OCI-LY1 (cell line): ENCODE measurements at regions not wholly inside any gene's neighbourhood (a gene's known extent, or its start where the extent isn't known, plus 50 kb on each side); places are given as distances from the start of the nearest gene placed in this dataset.

Source experiments
- H2AFZ ChIP-seq: fragments of 200-600 bp; sonication (generic), shearing (Covaris generic); 2 replicates; pipeline ENCODE4 v1.6.0; 2014; ENCODE audit warnings: antibody characterized with exemption, mild to moderate bottlenecking, low read length
- H3F3A ChIP-seq: fragments of 200-600 bp; sonication (generic), shearing (Covaris generic); 2 replicates; pipeline ENCODE4 v1.6.0; 2014; ENCODE audit warnings: mild to moderate bottlenecking, antibody characterized with exemption, low read length, moderate library complexity; ENCODE audit not compliant: insufficient read depth
- H3K27ac ChIP-seq: fragments of 200-600 bp; sonication (generic); 2 replicates; pipeline ENCODE4 v1.5.1; 2014; ENCODE audit warnings: low read length, mixed run types, mild to moderate bottlenecking, low read depth; ENCODE audit not compliant: poor library complexity, severe bottlenecking
- H3K27me3 ChIP-seq: fragments of 200-600 bp; sonication (generic); 2 replicates; pipeline ENCODE4 v1.6.0; 2014; ENCODE audit warnings: antibody characterized with exemption, mild to moderate bottlenecking, low read length, moderate library complexity; ENCODE audit not compliant: insufficient read depth
- H3K36me3 ChIP-seq: fragments of 200-600 bp; sonication (generic); 2 replicates; pipeline ENCODE4 v1.6.1; 2014; ENCODE audit warnings: mild to moderate bottlenecking, antibody characterized with exemption, low read length, moderate library complexity, mixed read lengths; ENCODE audit not compliant: insufficient read depth
- H3K4me1 ChIP-seq: fragments of 200-600 bp; sonication (generic); 2 replicates; pipeline ENCODE4 v1.5.1; 2014; ENCODE audit warnings: mild to moderate bottlenecking, low read length, moderate library complexity; ENCODE audit not compliant: insufficient read depth, severe bottlenecking
- H3K4me2 ChIP-seq: fragments of 200-600 bp; sonication (generic), shearing (Covaris generic); 2 replicates; pipeline ENCODE4 v1.6.1; 2014; ENCODE audit warnings: low read length
- H3K4me3 ChIP-seq: fragments of 200-600 bp; sonication (generic); 2 replicates; pipeline ENCODE4 v1.5.1; 2014; ENCODE audit warnings: low read length, low read depth, mild to moderate bottlenecking, mixed read lengths; ENCODE audit not compliant: poor library complexity, severe bottlenecking
- H3K79me2 ChIP-seq: fragments of 200-600 bp; shearing (Covaris generic); 2 replicates; pipeline ENCODE4 v1.6.1; 2016; ENCODE audit warnings: mixed run types, low read length, mixed read lengths; ENCODE audit not compliant: insufficient read depth
- H3K9ac ChIP-seq: fragments of 200-600 bp; sonication (generic), shearing (Covaris generic); 2 replicates; pipeline ENCODE4 v1.6.1; 2014; ENCODE audit warnings: mild to moderate bottlenecking, low read length, mixed read lengths
- H3K9me2 ChIP-seq: fragments of 200-600 bp; sonication (generic), shearing (Covaris generic); 2 replicates; pipeline ENCODE4 v1.6.1; 2014; ENCODE audit warnings: low read depth, mild to moderate bottlenecking, low read length, mixed read lengths
- H3K9me3 ChIP-seq: fragments of 200-600 bp; shearing (Covaris generic); 2 replicates; pipeline ENCODE4 v1.6.1; 2014; ENCODE audit warnings: low read length, mixed read lengths
- H4K20me1 ChIP-seq: fragments of 200-600 bp; sonication (generic), shearing (Covaris generic); 2 replicates; pipeline ENCODE4 v1.6.0; 2016; ENCODE audit warnings: mild to moderate bottlenecking, low read length; ENCODE audit not compliant: insufficient read depth
- EZH2 ChIP-seq: fragments of 200-600 bp; sonication (generic), shearing (Covaris generic); IDR thresholded peaks from 2 replicates; pipeline ENCODE4 v1.8.0; 2017; ENCODE audit warnings: borderline replicate concordance, mixed run types, mild to moderate bottlenecking, antibody characterized with exemption, low read length, moderate library complexity, mixed read lengths
- TF ChIP-seq, protein P1 (sequence below): fragments of 200-600 bp; sonication (generic), shearing (Covaris generic); IDR thresholded peaks from 2 replicates; pipeline ENCODE4 v1.5.1; 2017; ENCODE audit warnings: mild to moderate bottlenecking, antibody characterized with exemption, low read length, moderate library complexity, mixed read lengths

DNA sequence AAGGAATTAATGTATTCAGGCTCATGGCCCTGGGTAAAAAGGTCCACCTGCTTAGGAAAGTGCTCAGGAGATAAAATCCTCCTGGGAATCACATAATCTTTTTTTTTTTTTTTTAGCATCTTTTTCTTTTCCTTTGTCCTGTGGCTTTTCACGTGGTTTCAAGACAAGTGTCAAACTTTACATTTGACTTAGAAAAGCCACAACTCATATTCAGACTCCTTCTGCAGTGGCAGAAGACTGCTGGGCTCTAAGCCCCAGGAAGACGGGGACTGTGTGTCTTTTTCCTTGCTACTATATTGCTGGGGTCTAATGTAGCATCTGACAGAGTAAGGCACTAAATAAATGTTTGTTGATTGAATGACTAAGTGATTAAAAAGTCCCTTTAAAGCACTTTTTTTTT is 127.5 kb upstream of the ANKRD1 start:
- H3K9me3 ChIP-seq, result no peaks in the 10 kb centered on the region
- TF ChIP-seq EZH2, result no peak
- TF ChIP-seq, protein P1, sequence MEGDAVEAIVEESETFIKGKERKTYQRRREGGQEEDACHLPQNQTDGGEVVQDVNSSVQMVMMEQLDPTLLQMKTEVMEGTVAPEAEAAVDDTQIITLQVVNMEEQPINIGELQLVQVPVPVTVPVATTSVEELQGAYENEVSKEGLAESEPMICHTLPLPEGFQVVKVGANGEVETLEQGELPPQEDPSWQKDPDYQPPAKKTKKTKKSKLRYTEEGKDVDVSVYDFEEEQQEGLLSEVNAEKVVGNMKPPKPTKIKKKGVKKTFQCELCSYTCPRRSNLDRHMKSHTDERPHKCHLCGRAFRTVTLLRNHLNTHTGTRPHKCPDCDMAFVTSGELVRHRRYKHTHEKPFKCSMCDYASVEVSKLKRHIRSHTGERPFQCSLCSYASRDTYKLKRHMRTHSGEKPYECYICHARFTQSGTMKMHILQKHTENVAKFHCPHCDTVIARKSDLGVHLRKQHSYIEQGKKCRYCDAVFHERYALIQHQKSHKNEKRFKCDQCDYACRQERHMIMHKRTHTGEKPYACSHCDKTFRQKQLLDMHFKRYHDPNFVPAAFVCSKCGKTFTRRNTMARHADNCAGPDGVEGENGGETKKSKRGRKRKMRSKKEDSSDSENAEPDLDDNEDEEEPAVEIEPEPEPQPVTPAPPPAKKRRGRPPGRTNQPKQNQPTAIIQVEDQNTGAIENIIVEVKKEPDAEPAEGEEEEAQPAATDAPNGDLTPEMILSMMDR, result no peak
- no peaks in the 10 kb centered on the region for H3K27me3 ChIP-seq
- H3K36me3 ChIP-seq, result no peaks in the 10 kb centered on the region
- H3K79me2 ChIP-seq, result no peaks in the 10 kb centered on the region
- H3K9me2 ChIP-seq, result no peaks in the 10 kb centered on the region
- no peak overlapping the region for H3K27ac ChIP-seq
- no peak overlapping the region for H2AFZ ChIP-seq
- no peaks in the 10 kb centered on the region for H3K4me1 ChIP-seq
- no peak overlapping the region for H3K4me2 ChIP-seq
- no peaks in the 10 kb centered on the region for H3F3A ChIP-seq
- H3K4me3 ChIP-seq, result no peak overlapping the region
- H4K20me1 ChIP-seq, result no peaks in the 10 kb centered on the region
- no peak overlapping the region for H3K9ac ChIP-seq

GRCh38 chr10:91049296-91049987 is 128.6 kb upstream of the ANKRD1 start:
- H2AFZ ChIP-seq, result no peak overlapping the region
- H3K4me3 ChIP-seq, result no peak overlapping the region
- no peak overlapping the region for H3K27ac ChIP-seq
- no peaks in the 10 kb centered on the region for H3F3A ChIP-seq
- no peaks in the 10 kb centered on the region for H3K27me3 ChIP-seq
- no peaks in the 10 kb centered on the region for H3K79me2 ChIP-seq
- no peaks in the 10 kb centered on the region for H4K20me1 ChIP-seq
- H3K4me1 ChIP-seq, result no peaks in the 10 kb centered on the region
- no peaks in the 10 kb centered on the region for H3K36me3 ChIP-seq
- no peak overlapping the region for H3K4me2 ChIP-seq
- no peak overlapping the region for H3K9ac ChIP-seq
- H3K9me3 ChIP-seq, result no peaks in the 10 kb centered on the region
- H3K9me2 ChIP-seq, result no peaks in the 10 kb centered on the region
- TF ChIP-seq EZH2, result no peak

DNA sequence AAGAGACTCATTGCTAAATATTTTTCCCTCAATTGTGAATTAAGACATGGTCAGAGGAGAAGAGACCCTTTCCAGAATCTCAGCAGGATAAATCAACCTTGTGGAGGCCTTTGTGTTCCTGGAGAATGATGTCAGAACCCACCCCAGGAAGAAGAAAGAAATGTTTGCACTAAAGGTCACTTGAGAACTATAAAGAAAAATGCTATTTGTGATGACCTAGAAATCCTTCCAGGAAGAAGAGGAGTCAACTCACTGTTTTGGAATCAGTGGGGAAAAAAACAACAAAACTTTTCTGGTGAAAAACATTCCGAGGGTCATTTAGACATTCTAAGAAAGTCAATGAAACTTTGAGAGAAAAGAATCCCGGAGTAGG is 129.1 kb upstream of the ANKRD1 start:
- Histone ChIP-seq H3K36me3 (no peaks in the 10 kb centered on the region), H3K79me2 (no peaks in the 10 kb centered on the region), H3K9me3 (no peaks in the 10 kb centered on the region), H3K4me1 (no peaks in the 10 kb centered on the region), H3K9ac (no peak overlapping the region), H3F3A (no peaks in the 10 kb centered on the region), H3K9me2 (no peaks in the 10 kb centered on the region), H2AFZ (no peak overlapping the region), H4K20me1 (no peaks in the 10 kb centered on the region), H3K27ac (no peak overlapping the region), H3K4me3 (no peak overlapping the region), H3K4me2 (no peak overlapping the region), H3K27me3 (no peaks in the 10 kb centered on the region)
- TF ChIP-seq, protein P1, result no peak
- no peak for TF ChIP-seq EZH2
